Common myeloid progenitor, CD34-positive (primary cell): ENCODE measurements at regions not wholly inside any gene's neighbourhood (a gene's known extent, or its start where the extent isn't known, plus 50 kb on each side); places are given as distances from the start of the nearest gene placed in this dataset.

ENCODE experiments used
- CTCF ChIA-PET: fragments of 350-600 bp; sonication (Branson Sonifier 250); formaldehyde crosslinking; loops from one replicate; lab custom pipeline; 2021; ENCODE audit warnings: antibody characterized with exemption; lab: Charles Lee
- POLR2A ChIA-PET: fragments of 350-600 bp; sonication (Branson Sonifier 250); formaldehyde crosslinking; loops from one replicate; lab custom pipeline; 2021; ENCODE audit warnings: antibody characterized with exemption; lab: Charles Lee
- DNase-seq, 3 donors: peaks; one replicate each; pipeline versions ENCODE4 v3.0.0 to v3.0.0-alpha.2; 2013
- H3K27ac ChIP-seq, 2 experiments: 1 replicate in 1 of 2; 2 replicates in 1 of 2; pipeline ENCODE4 v1.7.0; 2013; ENCODE audit warnings: inconsistent platforms in 2 of 2, low read length in 2 of 2, mild to moderate bottlenecking in 2 of 2, low read depth in 1 of 2, moderate library complexity in 1 of 2; ENCODE audit not compliant: severe bottlenecking in 2 of 2, insufficient read depth in 1 of 2, poor library complexity in 1 of 2
- H3K27me3 ChIP-seq, 5 experiments: replicated peaks in 2 of 5; 1 replicate in 3 of 5; 2 replicates in 2 of 5; pipeline versions ENCODE4 v1.6.1 to v1.7.0; 2013; ENCODE audit warnings: low read length in 4 of 5, mild to moderate bottlenecking in 2 of 5, moderate library complexity in 2 of 5, inconsistent platforms in 1 of 5; ENCODE audit not compliant: insufficient read depth in 5 of 5, control insufficient read depth in 4 of 5
- H3K36me3 ChIP-seq, 4 experiments: 1 replicate in 2 of 4; 2 replicates in 2 of 4; pipeline versions ENCODE4 v1.6.1 to v1.7.0; 2013; ENCODE audit warnings: low read length in 3 of 4, control low read depth in 1 of 4, mild to moderate bottlenecking in 1 of 4; ENCODE audit not compliant: control insufficient read depth in 4 of 4, insufficient read depth in 4 of 4
- H3K4me1 ChIP-seq, 4 experiments: 1 replicate in 3 of 4; 2 replicates in 1 of 4; pipeline versions ENCODE4 v1.6.1 to v1.7.1; 2013; ENCODE audit warnings: low read length in 3 of 4, mild to moderate bottlenecking in 3 of 4, control low read depth in 1 of 4, inconsistent platforms in 1 of 4, moderate library complexity in 1 of 4; ENCODE audit not compliant: control insufficient read depth in 4 of 4, insufficient read depth in 4 of 4; ENCODE audit errors: control extremely low read depth in 1 of 4
- H3K4me3 ChIP-seq, 7 experiments: 1 replicate in 4 of 7; 2 replicates in 3 of 7; pipeline versions ENCODE4 v1.5.1 to v1.7.0; 2013; ENCODE audit warnings: mild to moderate bottlenecking in 7 of 7, low read length in 6 of 7, moderate library complexity in 6 of 7, inconsistent platforms in 2 of 7, low read depth in 2 of 7, control low read depth in 1 of 7; ENCODE audit not compliant: insufficient read depth in 4 of 7, control insufficient read depth in 1 of 7; ENCODE audit errors: extremely low read depth in 1 of 7
- H3K9me3 ChIP-seq, 5 experiments: 1 replicate in 4 of 5; 2 replicates in 1 of 5; pipeline versions ENCODE4 v1.6.1 to v1.7.1; 2013; ENCODE audit warnings: low read length in 4 of 5, mild to moderate bottlenecking in 2 of 5, inconsistent platforms in 1 of 5, low read depth in 1 of 5, moderate library complexity in 1 of 5; ENCODE audit not compliant: control insufficient read depth in 4 of 5, insufficient read depth in 2 of 5; ENCODE audit errors: control extremely low read depth in 1 of 5
- WGBS: methylation state at CpG from one replicate; pipeline ENCODE4 v1.1.5; 2013; ENCODE audit not compliant: insufficient coverage; 5-methylcytosine and 5-hydroxymethylcytosine counted together

- H3K4me1 ChIP-seq: no peaks in the 10 kb centered on the region
- H3K27ac ChIP-seq: no peak overlapping the region
- ChIA-PET CTCF (no interaction called here), POLR2A (no interaction called here)
- H3K36me3 ChIP-seq: no peaks in the 10 kb centered on the region
- H3K9me3 ChIP-seq: peaks cover 0 to 10% (median 0%) of the 10 kb centered on the region in 5 experiments
- H3K4me3 ChIP-seq: no peak overlapping the region
- 97% methylated on average over 27 of the region's 27 CpGs for WGBS
- H3K27me3 ChIP-seq: no peaks in the 10 kb centered on the region
- no peak for DNase-seq
Observed at GRCh38 chr22:48750282-48750681, 1077.4 kb downstream of the BRD1 start.

- POLR2A ChIA-PET: no interaction called here
Observed at GRCh38 chr22:48749555-48750227, 1078.0 kb downstream of the BRD1 start.

GRCh38 chr22:48748860-48749554 lies 1078.7 kb downstream of the BRD1 start:
- no peak for DNase-seq
- Histone ChIP-seq H3K27ac (no peak overlapping the region), H3K27me3 (no peaks in the 10 kb centered on the region), H3K4me3 (no peak overlapping the region), H3K9me3 (peaks cover 0 to 11% (median 0%) of the 10 kb centered on the region in 5 experiments), H3K36me3 (no peaks in the 10 kb centered on the region), H3K4me1 (no peaks in the 10 kb centered on the region)
- ChIA-PET CTCF (no interaction called here), POLR2A (interaction anchor here (0.6 kb wide), 1 partner anchor 1126 kb away, joined by 3 read pairs; no protein-coding TSS in a partner anchor)
- WGBS: 84% methylated on average over 7 of the region's 14 CpGs

More at GRCh38 chr22:48749555-48750227, 1078.0 kb downstream of the BRD1 start:
- Histone ChIP-seq H3K36me3 (no peaks in the 10 kb centered on the region), H3K4me3 (no peak overlapping the region), H3K9me3 (peaks cover 0 to 10% (median 0%) of the 10 kb centered on the region in 5 experiments), H3K27me3 (no peaks in the 10 kb centered on the region), H3K27ac (no peak overlapping the region), H3K4me1 (no peaks in the 10 kb centered on the region)
- CTCF ChIA-PET: no interaction called here
- DNase-seq: no peak
- 96% methylated on average over 31 of the region's 37 CpGs for WGBS

DNA sequence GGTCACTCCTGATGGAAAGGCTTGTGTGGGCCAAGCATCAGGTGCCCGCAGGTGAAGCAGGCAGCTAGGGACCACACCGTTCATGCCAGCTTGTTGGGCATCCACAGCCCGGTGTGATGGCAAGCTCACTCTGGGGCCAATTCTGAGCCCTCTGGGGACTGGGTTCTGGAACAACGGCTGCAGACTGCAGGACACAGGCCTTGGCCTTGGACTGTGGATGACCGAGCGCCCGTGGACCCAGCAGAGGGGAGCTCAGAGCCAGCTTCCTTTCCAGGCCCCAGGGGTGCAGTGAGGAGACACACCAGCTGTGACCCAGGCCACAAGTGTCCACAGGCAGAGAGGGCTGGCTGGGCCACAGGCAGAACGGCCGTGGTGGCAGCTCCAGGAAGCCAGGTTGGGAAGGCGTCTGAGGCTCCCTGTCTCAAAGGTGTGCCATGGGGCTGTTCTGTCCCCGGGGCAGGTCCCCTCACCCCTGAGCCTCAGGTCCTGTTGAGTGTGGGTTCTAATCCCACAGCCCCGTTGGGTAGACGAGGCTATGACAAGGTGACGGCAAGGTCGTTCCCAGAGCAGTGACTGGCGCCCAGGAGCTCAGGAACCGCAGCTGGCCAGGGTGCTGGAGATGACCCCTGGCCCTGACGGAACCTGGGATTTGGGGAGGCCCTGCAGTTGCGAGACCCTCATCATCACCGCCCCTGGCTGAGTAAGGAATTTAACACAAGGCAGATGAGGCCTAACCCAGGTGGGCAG lies 1079.4 kb downstream of the BRD1 start:
- Histone ChIP-seq H3K27ac (no peak overlapping the region), H3K4me3 (no peak overlapping the region), H3K4me1 (no peaks in the 10 kb centered on the region), H3K9me3 (peaks cover 0 to 15% (median 0%) of the 10 kb centered on the region in 5 experiments), H3K27me3 (peaks cover 0 to 1% (median 0%) of the 10 kb centered on the region in 5 experiments), H3K36me3 (no peaks in the 10 kb centered on the region)
- CTCF ChIA-PET: no interaction called here
- 92% methylated on average over 16 of the region's 20 CpGs for WGBS
- POLR2A ChIA-PET: interaction anchor here (0.6 kb wide), 2 partner anchors 17 to 1125 kb away, joined by 3 to 5 read pairs; no protein-coding TSS in a partner anchor
- no peak for DNase-seq

- Histone ChIP-seq H3K27ac (no peak overlapping the region), H3K4me1 (no peaks in the 10 kb centered on the region), H3K4me3 (no peak overlapping the region), H3K36me3 (no peaks in the 10 kb centered on the region), H3K9me3 (peaks cover 0 to 26% (median 6%) of the 10 kb centered on the region in 5 experiments), H3K27me3 (peaks cover 0 to 2% (median 0%) of the 10 kb centered on the region in 5 experiments)
- ChIA-PET CTCF (no interaction called here), POLR2A (no interaction called here)
- WGBS: 93% methylated on average over 13 of the region's 13 CpGs
- no peak for DNase-seq
Observed at GRCh38 chr22:48746789-48747425, 1080.8 kb downstream of the BRD1 start.

DNA sequence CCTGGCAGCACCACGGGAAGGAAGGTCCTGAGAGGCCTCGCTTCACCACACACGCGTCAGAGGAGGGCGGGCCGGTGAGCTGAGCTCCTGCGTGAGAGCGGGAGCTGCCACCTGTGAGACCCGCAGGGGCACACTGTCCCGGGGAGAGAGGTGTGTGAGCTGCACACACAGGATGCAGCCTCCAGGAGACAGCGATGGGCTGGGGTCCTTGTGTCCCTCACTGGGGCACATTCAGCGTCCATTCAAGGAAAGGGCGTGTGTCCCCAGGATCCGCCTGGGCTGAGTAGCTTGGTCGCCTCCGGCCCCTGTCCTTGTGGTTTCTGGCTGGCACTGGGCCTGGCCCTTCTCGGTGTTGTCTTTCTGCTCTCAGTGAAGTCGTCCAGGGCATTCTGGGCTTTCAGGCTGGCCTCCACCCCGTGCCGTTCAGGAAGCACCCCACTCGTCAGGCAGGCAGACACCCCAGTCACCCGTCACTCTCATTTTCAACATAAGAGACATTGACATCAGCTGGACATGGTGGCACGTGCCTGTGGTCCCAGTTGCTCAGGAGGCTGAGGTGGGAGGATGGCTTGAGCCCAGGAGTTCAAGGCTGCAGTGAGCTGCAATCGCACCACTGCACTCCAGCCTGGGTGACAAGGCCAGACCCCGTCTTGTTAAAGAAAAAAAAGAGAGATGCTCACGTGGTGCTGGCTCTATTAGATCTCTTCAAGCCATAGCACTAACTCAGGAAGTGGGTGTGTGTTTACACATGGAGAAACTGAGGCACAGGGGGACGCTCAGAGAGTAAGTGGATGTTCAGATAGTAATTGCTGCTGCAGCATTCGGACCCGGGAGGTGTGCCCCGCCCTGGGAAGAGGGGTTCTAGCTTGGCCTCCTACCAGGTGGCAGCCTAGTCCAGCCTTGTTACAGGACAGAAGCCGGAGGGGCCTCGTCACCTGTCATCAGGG lies 1081.6 kb downstream of the BRD1 start:
- no peaks in the 10 kb centered on the region for H3K4me1 ChIP-seq
- peaks cover 0 to 2% (median 0%) of the 10 kb centered on the region in 5 experiments for H3K27me3 ChIP-seq
- DNase-seq: no peak
- peaks cover 0 to 27% (median 6%) of the 10 kb centered on the region in 5 experiments for H3K9me3 ChIP-seq
- WGBS: 92% methylated on average over 26 of the region's 32 CpGs
- H3K27ac ChIP-seq: no peak overlapping the region
- ChIA-PET POLR2A (no interaction called here), CTCF (no interaction called here)
- H3K4me3 ChIP-seq: no peak overlapping the region
- H3K36me3 ChIP-seq: no peaks in the 10 kb centered on the region
